GM04503 (cell line): ENCODE measurements at regions not wholly inside any gene's neighbourhood (a gene's known extent, or its start where the extent isn't known, plus 50 kb on each side); places are given as distances from the start of the nearest gene placed in this dataset.
"Not testable (repeated sequence)": the region's sequence is repeated elsewhere in the genome, so short reads cannot be mapped to it uniquely, and the experiment has no call there.

Source experiments
- DNase-seq: peaks from one replicate; pipeline ENCODE4 v3.0.0-alpha.2; 2012; ENCODE audit warnings: low read depth

DNA sequence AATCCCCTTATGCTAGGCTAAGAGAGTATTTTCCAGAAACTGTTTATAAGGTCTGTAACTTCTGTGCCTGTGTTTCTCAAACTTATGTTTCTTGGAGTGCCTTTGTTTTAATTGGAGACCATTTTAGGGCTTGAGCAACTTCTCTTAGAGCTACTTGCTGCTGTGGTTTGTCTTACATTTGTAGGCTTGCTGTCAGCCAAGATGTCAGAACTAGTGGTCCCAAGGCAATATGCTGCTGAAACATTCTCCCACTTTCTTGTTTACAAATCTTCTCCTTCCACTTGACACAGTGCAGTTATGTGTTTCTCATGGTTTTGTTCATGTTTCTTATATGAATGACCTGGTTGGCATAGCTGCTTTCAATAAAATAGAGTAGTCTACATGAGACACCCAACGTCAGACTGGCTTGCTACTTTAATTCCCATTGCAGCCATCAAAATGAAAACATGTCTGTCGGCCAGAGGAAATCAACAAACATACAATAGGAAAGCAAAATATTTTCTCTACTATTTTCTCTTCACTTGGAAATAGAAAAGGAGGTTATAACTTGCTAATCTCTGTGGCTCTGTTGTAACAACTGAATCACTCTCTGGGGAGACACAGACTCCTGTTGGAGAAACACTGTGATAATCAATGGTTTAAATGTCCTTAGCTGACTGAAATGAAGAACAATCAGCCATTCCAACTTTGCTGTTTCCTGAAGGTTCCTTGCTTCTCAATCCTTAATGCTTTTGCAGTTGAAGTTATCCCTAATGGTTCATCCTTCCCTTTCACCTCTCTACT, 426.4 kb downstream of the PDGFC start:
- DNase-seq, result no peak

GRCh38 chr4:156539376-156539775, 432.2 kb downstream of the PDGFC start:
- no peak for DNase-seq

- DNase-seq, result no peak
Measured at GRCh38 chr4:156538651-156539257, 432.8 kb downstream of the PDGFC start.

- DNase-seq, result no peak
Measured at GRCh38 chr4:156538210-156538609, 433.4 kb downstream of the PDGFC start.

GRCh38 chr4:156537286-156537685, 434.3 kb downstream of the PDGFC start:
- DNase-seq, result no peak

DNA sequence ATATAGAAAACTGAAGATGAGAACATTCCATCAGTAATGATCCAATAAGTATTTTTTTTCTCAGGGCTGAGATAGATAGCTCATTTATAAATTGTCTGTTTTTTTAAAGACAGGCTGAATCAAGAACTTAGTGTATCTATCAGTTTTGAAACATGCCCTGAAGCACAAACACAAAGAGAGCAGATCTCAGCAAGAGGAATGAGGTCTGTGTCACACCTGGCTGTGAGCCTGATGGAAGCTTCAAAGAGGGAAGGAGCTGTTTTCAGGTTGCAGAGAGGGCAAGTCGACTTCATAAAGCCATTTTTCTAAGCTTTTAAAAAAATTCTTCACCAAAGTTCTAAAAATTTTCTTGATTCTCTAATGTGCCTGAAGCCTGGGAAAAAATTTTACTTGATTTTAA, 434.9 kb downstream of the PDGFC start:
- DNase-seq, result no peak

- DNase-seq, result no peak
Measured at GRCh38 chr4:156534205-156534604, 437.4 kb downstream of the PDGFC start.

- no peak for DNase-seq
Measured at GRCh38 chr4:156528216-156528615, 443.4 kb downstream of the PDGFC start.

- DNase-seq, result no peak
Measured at GRCh38 chr4:156527237-156527993, 444.2 kb downstream of the PDGFC start.

DNA sequence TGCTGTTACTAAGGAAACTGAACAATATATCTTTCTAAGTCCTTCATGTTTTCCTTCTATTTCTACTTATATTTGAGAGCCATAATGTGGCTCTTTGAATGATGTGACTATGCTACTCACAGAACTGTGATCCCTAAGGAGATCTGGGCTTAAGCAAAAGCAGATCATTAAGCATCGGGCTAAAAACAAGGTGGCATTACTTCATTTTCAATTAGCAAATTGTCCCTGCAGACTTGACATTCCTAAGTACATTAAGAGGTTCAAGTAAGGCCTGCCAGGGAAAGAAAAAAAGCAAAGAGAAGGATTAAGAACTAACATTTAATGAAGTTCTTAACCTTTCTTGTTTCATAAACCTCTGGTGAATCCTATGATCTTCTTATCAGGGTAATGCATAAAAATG, 447.6 kb downstream of the PDGFC start:
- DNase-seq, result no peak

DNA sequence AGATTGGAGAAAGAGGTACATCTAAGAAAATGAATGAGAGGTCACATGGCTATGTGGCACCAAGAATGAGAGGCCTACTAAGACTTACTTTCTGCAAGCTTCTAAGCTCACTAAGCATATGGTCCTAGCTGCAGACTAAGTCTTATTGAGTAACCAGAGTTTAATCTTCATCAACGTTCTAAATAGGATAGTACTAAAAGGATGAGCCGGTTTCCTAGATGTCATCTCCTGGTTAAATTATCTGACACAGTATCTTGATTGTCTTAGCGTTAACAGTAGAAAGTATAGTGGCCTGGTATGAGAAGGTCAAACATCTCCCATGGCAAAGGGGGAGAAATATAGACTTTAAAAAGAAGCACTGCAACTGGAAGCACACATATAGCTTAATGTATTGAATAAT, 448.1 kb downstream of the PDGFC start:
- DNase-seq, result no peak

- DNase-seq, result no peak
Measured at GRCh38 chr4:156521631-156522030, 450.0 kb downstream of the PDGFC start.

- no peak for DNase-seq
Measured at GRCh38 chr4:156517956-156518355, 453.6 kb downstream of the PDGFC start.

DNA sequence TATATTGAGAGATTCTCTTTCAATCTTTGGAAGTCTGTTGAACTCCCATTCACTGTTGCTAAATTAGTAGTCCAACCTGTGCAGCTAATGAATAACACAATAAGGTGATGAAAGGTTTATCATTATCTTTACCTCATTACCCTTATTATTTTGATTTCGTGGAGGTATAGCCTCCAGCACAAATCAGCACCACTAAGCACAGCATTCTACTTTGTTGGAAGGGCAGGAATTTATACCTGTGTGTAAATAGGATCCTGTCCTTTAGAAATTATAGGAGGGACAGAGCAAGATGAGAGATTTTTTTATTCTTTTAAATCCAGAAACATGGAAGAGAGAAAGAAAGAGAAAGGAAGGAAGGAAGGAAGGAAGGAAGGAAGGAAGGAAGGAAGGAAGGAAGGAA, 454.1 kb downstream of the PDGFC start:
- no peak for DNase-seq

DNA sequence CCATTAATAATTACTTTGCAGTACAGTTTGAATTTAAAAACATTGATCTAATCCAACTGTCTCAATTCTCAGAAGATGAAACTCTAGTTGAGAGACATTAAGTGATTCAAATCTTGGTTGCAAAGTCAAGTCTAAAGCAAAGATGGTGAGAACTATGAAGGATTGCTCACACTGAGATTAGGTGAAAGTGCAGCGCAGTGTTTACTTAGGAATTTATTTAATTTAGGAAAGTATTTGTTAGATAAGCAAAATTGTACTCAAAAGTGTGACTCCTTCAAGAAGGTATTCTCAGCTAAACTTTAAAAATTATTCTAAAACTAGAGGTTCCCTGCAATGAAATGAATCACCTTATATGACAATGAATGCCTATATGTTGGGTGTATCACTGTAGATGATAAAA, 454.9 kb downstream of the PDGFC start:
- DNase-seq, result no peak

DNA sequence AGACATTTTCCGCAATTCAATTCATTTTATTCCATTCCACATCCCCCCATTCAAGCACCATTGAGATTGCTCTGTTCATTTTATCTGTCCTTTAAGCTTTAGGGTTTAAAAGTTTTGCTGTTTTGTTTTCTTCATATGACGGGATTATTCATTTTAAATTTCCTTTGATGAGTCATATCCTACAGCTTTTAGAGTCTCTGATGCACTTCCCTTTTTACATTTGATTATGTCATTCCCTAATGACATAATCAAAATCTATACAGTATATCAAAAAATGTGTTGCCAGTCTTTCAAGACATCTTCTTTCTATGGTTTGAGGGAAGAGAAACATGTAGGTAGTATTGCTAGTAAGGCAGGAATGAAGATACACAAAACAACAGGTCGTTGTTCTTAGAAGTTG, 456.3 kb downstream of the PDGFC start:
- DNase-seq, result no peak

- no peak for DNase-seq
Measured at GRCh38 chr4:156512622-156513021, 459.0 kb downstream of the PDGFC start.

DNA sequence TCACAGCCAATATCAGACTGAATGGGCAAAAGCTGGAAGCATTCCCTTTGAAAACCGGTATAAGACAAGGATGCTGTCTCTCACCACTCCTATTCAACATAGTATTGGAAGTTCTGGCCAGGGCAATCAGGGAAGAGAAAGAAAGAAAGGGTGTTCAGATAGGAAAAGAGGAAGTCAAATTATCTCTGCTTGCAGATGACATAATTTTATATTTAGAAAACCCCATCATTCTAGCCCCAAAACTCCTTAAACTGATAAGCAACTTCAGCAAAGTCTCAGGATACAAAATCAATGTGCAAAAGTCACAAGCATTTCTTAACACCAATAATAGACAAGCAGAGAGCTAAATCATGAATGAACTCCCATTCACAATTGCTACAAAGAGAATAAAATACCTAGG, 461.7 kb downstream of the PDGFC start:
- DNase-seq, result not testable (repeated sequence)

DNA sequence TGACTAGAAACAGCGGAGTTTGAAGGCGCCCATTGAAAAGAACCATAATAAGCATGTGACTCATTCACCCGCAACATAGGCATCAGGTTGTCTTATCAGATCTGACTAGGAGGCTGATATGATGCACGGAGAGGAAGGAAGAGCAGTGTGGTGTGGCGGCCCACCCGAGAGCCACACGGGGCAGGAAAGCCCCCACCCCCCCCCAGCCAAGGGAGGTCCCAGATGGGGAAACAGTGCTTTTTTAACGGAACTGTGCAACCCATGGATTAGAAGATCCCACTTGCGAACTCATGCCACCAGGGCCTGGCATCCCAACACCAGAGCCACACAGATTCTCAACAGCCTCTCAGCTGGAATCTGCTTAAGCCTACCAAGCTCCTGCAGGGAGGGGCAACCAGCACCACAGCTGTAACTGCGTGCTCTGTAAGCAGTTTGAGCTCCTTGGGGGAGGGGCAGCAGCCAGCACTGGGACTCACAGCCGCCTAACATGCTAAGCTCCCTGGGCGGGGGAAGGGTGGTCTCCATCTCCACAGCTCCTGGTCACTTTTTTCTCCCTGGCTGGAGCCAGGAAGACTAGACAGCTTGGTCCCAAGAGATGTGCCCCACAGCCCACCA, 466.2 kb downstream of the PDGFC start:
- no peak for DNase-seq

GRCh38 chr4:156503119-156503518, 468.5 kb downstream of the PDGFC start:
- DNase-seq, result no peak

GRCh38 chr4:156501962-156502361, 469.6 kb downstream of the PDGFC start:
- DNase-seq, result no peak

DNA sequence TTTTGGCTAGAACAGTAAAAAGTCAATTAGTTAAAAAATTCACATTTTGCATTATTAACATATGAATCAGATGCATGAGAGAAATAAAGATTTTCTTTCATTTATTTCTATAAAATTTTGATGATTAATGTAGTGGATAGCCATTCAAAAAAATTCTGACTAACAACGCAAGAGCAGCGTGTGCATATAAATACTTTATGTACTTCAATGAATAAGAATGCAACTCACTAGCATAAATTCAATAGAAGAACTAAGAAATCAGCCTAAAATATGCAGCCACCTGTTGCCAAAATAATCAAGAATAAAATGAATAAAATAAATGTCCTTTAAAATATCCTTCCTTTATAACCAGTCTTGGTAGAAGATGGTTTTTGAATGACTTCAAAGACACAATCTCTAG, 471.9 kb downstream of the PDGFC start:
- DNase-seq, result no peak

GRCh38 chr4:156497486-156497885, 474.1 kb downstream of the PDGFC start:
- DNase-seq, result no peak
